ENCODE measurements at regions not wholly inside any gene's neighbourhood (a gene's known extent, or its start where the extent isn't known, plus 50 kb on each side); places are given as distances from the start of the nearest gene placed in this dataset.

DNA sequence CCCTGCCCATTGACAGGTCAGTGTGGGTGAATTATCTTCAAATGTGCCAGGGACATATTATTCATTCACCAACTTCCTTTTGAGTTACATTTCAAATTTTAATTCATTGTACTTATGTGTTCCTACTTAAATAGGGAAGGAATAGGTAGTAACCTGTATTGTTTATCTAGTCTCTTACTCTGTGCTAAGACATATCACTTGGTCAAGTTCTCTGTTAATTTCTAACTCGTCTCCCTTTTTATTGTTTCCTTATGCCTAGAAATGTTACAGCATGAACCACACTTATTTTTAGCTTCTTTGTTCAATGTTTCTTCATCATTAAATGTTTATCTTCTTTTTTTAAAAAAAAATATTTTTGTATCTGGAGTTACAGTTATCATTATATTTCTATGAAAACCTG, 151.9 kb downstream of the HAUS1 start:
- intact Hi-C loops (cut with DNase I) = no loop called here
- H3K4me1 ChIP-seq = peaks cover 14% of the 10 kb centered on the region
- no peaks in the 10 kb centered on the region for H3K27me3 ChIP-seq
- H3K36me3 ChIP-seq = peaks cover 0 to 4% of the 10 kb centered on the region in 2 donors
- H3K9me3 ChIP-seq = no peaks in the 10 kb centered on the region
- DNase-seq (ENCODE audit: extremely low spot score in 2 of 2) = no peak
- H3K4me3 ChIP-seq = no peak overlapping the region
- no peak for TF ChIP-seq POLR2A (IDR thresholded peaks at IDR 0.05)
- no peak for TF ChIP-seq POLR2AphosphoS5 (IDR thresholded peaks at IDR 0.05; ENCODE audit: insufficient read depth in 1 of 2, low read depth in 1 of 2)
- H3K27ac ChIP-seq = no peak overlapping the region

DNA sequence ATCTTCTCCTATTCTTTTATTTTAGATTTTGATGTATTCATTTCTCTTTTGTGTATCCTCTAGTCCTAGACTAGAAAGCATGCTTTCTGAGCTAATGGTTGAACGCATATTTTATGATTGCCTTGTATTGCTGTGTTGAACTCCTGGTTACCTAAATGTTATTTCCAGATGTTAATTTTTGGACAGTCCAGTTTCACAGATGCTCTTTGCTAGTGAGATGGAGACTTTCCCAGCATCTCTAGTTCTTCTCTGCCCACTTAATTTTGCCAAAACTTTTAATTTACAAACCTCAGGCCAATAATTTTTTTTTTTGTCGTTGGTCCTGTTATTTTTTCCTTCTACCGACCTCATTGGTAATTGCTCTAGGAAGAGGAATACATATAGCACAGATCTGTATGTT, 153.2 kb downstream of the HAUS1 start:
- no peak for DNase-seq (ENCODE audit: extremely low spot score in 2 of 2)
- Histone ChIP-seq H3K9me3 (no peaks in the 10 kb centered on the region), H3K4me1 (peaks cover 14% of the 10 kb centered on the region), H3K4me3 (no peak overlapping the region), H3K27ac (no peak overlapping the region), H3K36me3 (peaks cover 0 to 4% of the 10 kb centered on the region in 2 donors), H3K27me3 (no peaks in the 10 kb centered on the region)
- intact Hi-C loops (cut with DNase I) = no loop called here
- TF ChIP-seq, protein P1, sequence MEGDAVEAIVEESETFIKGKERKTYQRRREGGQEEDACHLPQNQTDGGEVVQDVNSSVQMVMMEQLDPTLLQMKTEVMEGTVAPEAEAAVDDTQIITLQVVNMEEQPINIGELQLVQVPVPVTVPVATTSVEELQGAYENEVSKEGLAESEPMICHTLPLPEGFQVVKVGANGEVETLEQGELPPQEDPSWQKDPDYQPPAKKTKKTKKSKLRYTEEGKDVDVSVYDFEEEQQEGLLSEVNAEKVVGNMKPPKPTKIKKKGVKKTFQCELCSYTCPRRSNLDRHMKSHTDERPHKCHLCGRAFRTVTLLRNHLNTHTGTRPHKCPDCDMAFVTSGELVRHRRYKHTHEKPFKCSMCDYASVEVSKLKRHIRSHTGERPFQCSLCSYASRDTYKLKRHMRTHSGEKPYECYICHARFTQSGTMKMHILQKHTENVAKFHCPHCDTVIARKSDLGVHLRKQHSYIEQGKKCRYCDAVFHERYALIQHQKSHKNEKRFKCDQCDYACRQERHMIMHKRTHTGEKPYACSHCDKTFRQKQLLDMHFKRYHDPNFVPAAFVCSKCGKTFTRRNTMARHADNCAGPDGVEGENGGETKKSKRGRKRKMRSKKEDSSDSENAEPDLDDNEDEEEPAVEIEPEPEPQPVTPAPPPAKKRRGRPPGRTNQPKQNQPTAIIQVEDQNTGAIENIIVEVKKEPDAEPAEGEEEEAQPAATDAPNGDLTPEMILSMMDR (IDR thresholded peaks at IDR 0.05) = no peak
- TF ChIP-seq POLR2A (IDR thresholded peaks at IDR 0.05) = no peak
- no peak for TF ChIP-seq POLR2AphosphoS5 (IDR thresholded peaks at IDR 0.05; ENCODE audit: insufficient read depth in 1 of 2, low read depth in 1 of 2)

DNA sequence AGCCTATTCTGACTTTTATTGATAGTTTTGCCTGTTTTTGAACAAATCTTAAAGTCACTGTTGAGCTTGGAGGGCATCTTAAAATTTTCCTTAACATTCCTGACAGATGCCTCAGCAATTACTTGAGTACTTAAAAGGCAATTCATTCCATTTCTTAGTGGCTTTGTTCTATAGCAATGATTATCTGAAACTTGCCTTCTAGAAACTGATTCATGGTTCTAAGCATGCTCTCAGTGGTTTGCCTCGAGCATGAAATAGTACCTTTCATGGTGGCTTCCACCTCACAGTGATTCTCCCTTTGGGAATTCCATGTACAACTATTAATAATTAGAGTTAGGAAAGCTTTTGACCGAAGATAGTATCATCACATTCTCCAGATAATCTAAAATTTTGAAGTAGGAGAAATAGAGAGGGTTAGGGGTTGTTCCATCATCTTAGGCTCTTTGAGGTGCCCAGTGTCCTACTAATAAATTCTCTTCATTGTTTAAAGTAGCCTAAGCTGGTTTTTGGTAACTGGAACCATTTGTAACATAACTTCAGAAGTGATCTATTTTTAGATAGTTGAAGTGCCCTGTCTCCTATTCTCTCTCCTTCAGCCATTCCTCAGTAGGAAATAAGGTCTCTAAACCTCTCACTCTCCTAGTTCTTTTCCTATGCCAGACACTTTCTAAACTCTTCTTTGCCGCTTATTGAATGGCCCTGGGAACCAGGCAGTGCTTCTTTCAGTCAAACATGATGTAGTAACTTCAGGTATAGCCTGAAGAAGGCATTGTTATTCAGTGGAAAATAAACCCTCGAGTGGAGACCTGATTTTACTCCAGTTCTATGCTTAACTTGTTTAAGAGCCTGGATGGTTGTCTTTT, 156.1 kb downstream of the HAUS1 start:
- H3K4me1 ChIP-seq = peaks cover 6% of the 10 kb centered on the region
- H3K4me3 ChIP-seq = no peak overlapping the region
- no peak overlapping the region for H3K27ac ChIP-seq
- DNase-seq (ENCODE audit: extremely low spot score in 2 of 2) = no peak
- H3K27me3 ChIP-seq = no peaks in the 10 kb centered on the region
- H3K36me3 ChIP-seq = peaks cover 0 to 18% of the 10 kb centered on the region in 2 donors
- no peaks in the 10 kb centered on the region for H3K9me3 ChIP-seq
- intact Hi-C loops (cut with DNase I) = no loop called here
- TF ChIP-seq POLR2A (IDR thresholded peaks at IDR 0.05) (no peak), POLR2AphosphoS5 (IDR thresholded peaks at IDR 0.05; ENCODE audit: insufficient read depth in 1 of 2, low read depth in 1 of 2) (no peak)
- TF ChIP-seq, protein P1 (IDR thresholded peaks at IDR 0.05) = no peak

DNA sequence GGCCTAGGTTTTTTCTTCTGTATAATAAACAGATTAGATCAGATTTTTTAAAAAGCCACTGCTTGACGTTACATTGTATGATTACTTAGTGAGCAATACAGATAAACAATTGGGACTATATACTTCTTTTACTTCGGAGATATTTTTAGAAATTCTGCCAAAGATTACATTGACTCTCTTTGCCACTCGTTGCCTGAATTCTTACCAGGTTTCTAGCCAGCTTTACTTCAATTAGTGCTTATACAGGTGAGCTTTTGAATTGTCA, 156.6 kb downstream of the HAUS1 start:
- no peaks in the 10 kb centered on the region for H3K27me3 ChIP-seq
- H3K4me1 ChIP-seq = peaks cover 6% of the 10 kb centered on the region
- H3K4me3 ChIP-seq = no peak overlapping the region
- H3K9me3 ChIP-seq = no peaks in the 10 kb centered on the region
- TF ChIP-seq POLR2AphosphoS5 (IDR thresholded peaks at IDR 0.05; ENCODE audit: insufficient read depth in 1 of 2, low read depth in 1 of 2) (no peak), POLR2A (IDR thresholded peaks at IDR 0.05) (no peak)
- TF ChIP-seq, protein P1 (IDR thresholded peaks at IDR 0.05) = no peak
- no peak overlapping the region for H3K27ac ChIP-seq
- H3K36me3 ChIP-seq = peaks cover 0 to 18% of the 10 kb centered on the region in 2 donors
- intact Hi-C loops (cut with DNase I) = no loop called here
- DNase-seq (ENCODE audit: extremely low spot score in 2 of 2) = no peak

DNA sequence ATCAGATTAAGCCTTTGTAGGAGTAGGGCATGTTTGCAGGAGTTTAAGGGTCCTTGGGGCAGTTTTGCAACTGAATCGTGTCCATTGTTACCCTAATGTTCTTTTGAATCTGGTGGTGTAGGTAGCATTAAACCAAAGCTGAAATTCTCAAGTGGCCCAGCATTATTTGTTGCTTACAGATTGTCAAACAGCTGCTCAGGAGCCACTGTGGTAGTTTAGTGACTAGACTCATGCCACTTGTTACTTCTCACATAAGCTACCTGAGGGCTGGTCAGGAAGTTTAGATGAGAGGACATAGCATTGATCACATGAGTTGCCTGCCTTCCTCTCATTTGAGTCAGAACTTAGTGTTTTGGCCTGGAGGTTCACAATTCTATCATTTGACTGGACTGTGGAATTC, 157.6 kb downstream of the HAUS1 start:
- TF ChIP-seq POLR2AphosphoS5 (IDR thresholded peaks at IDR 0.05; ENCODE audit: insufficient read depth in 1 of 2, low read depth in 1 of 2) (no peak), POLR2A (IDR thresholded peaks at IDR 0.05) (no peak)
- TF ChIP-seq, protein P1 (IDR thresholded peaks at IDR 0.05) = no peak
- Histone ChIP-seq H3K27ac (no peak overlapping the region), H3K4me3 (no peak overlapping the region), H3K9me3 (no peaks in the 10 kb centered on the region), H3K27me3 (no peaks in the 10 kb centered on the region), H3K36me3 (peaks cover 0 to 18% of the 10 kb centered on the region in 2 donors), H3K4me1 (peaks cover 3% of the 10 kb centered on the region)
- intact Hi-C loops (cut with DNase I) = no loop called here
- DNase-seq (ENCODE audit: extremely low spot score in 2 of 2) = no peak

Data from vagina (tissue), 2 donors.